SU-DHL-6 (cell line): ENCODE measurements at regions not wholly inside any gene's neighbourhood (a gene's known extent, or its start where the extent isn't known, plus 50 kb on each side); places are given as distances from the start of the nearest gene placed in this dataset.

Source experiments
- H2AFZ ChIP-seq: fragments of 200-600 bp; sonication (generic); 2 replicates; pipeline ENCODE4 v1.6.1; 2014; ENCODE audit warnings: low read depth, mild to moderate bottlenecking, moderate library complexity, mixed read lengths, antibody characterized with exemption, low read length; ENCODE audit not compliant: severe bottlenecking
- H3F3A ChIP-seq: fragments of 200-600 bp; shearing (Covaris generic); 2 replicates; pipeline ENCODE4 v1.6.0; 2016; ENCODE audit warnings: antibody characterized with exemption, mild to moderate bottlenecking; ENCODE audit not compliant: insufficient read depth
- H3K27ac ChIP-seq: fragments of 200-600 bp; sonication (generic); 2 replicates; pipeline ENCODE4 v1.5.1; 2016; ENCODE audit warnings: low read depth, mild to moderate bottlenecking, low read length, moderate library complexity, mixed read lengths
- H3K27me3 ChIP-seq: fragments of 200-600 bp; sonication (generic), shearing (Covaris generic); 2 replicates; pipeline ENCODE4 v1.6.0; 2014; ENCODE audit warnings: mild to moderate bottlenecking, low read length
- H3K36me3 ChIP-seq: fragments of 200-600 bp; sonication (generic); 2 replicates; pipeline ENCODE4 v1.6.1; 2014; ENCODE audit warnings: mild to moderate bottlenecking, low read length, mixed read lengths
- H3K4me2 ChIP-seq: fragments of 300-600, 200-600 bp; shearing (Covaris generic), sonication (generic); 2 replicates; pipeline ENCODE4 v1.6.0; 2014; ENCODE audit warnings: low read length, low read depth, mild to moderate bottlenecking; ENCODE audit not compliant: poor library complexity, severe bottlenecking
- H3K4me3 ChIP-seq: fragments of 200-600 bp; sonication (generic); 2 replicates; pipeline ENCODE4 v1.5.1; 2014; ENCODE audit warnings: antibody characterized with exemption, low read length, mild to moderate bottlenecking, mixed read lengths; ENCODE audit not compliant: insufficient read depth, poor library complexity, severe bottlenecking
- H3K79me2 ChIP-seq: fragments of 200-600 bp; sonication (generic); 2 replicates; pipeline ENCODE4 v1.6.1; 2014; ENCODE audit warnings: mild to moderate bottlenecking, low read length, moderate library complexity; ENCODE audit not compliant: insufficient read depth
- H3K9ac ChIP-seq: fragments of 200-600 bp; sonication (generic); 2 replicates; pipeline ENCODE4 v1.7.0; 2014; ENCODE audit warnings: mild to moderate bottlenecking, low read length
- H3K9me2 ChIP-seq: fragments of 200-600 bp; sonication (generic); replicated peaks from 2 replicates; pipeline ENCODE4 v1.6.1; 2014; ENCODE audit warnings: low read length; ENCODE audit not compliant: insufficient read depth
- H3K9me3 ChIP-seq: fragments of 200-600 bp; sonication (generic); 2 replicates; pipeline ENCODE4 v1.6.1; 2014; ENCODE audit warnings: low read length, mixed read lengths; ENCODE audit not compliant: insufficient read depth
- H4K20me1 ChIP-seq: fragments of 200-600 bp; sonication (generic); 2 replicates; pipeline ENCODE4 v1.6.1; 2014; ENCODE audit warnings: low read depth, mild to moderate bottlenecking, antibody characterized with exemption, low read length, moderate library complexity, mixed read lengths
- EZH2phosphoT487 ChIP-seq: fragments of 200-600 bp; sonication (generic), shearing (Covaris generic); conservative IDR thresholded peaks from 2 replicates; pipeline ENCODE4 v1.6.1; 2018; ENCODE audit warnings: mild to moderate bottlenecking, antibody characterized with exemption, low read length, moderate library complexity, mixed read lengths
- TF ChIP-seq, protein P1 (sequence below): fragments of 200-600 bp; sonication (generic); IDR thresholded peaks from one replicate; pipeline ENCODE4 v1.5.1; 2017; ENCODE audit warnings: antibody characterized with exemption, mild to moderate bottlenecking, low read length, moderate library complexity; ENCODE audit not compliant: insufficient read depth, poor library complexity, severe bottlenecking

DNA sequence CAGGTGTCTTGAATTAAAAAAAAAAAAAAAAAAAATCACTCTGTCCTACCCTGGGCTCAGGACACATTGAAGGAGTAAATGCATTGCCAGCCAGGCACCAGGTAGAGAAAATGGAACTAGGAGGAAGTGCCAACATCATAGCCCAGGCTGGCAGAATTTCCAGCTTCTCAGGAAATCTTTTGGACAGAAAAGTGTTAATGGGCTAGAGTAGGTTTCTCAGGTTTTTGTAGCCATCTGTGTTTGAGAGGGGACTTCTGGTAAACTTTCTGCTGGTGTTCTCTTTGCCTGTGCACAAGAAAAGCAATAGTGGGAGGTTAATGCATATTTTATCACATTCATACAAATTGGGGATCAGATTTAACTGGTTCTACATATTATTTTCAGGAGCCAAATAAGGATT, 678.3 kb upstream of the NRSN1 start:
- TF ChIP-seq EZH2phosphoT487 = no peak
- TF ChIP-seq, protein P1, sequence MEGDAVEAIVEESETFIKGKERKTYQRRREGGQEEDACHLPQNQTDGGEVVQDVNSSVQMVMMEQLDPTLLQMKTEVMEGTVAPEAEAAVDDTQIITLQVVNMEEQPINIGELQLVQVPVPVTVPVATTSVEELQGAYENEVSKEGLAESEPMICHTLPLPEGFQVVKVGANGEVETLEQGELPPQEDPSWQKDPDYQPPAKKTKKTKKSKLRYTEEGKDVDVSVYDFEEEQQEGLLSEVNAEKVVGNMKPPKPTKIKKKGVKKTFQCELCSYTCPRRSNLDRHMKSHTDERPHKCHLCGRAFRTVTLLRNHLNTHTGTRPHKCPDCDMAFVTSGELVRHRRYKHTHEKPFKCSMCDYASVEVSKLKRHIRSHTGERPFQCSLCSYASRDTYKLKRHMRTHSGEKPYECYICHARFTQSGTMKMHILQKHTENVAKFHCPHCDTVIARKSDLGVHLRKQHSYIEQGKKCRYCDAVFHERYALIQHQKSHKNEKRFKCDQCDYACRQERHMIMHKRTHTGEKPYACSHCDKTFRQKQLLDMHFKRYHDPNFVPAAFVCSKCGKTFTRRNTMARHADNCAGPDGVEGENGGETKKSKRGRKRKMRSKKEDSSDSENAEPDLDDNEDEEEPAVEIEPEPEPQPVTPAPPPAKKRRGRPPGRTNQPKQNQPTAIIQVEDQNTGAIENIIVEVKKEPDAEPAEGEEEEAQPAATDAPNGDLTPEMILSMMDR = no peak
- no peaks in the 10 kb centered on the region for H3K9me3 ChIP-seq
- H3K36me3 ChIP-seq = no peaks in the 10 kb centered on the region
- H3K4me3 ChIP-seq = no peak overlapping the region
- no peak overlapping the region for H3K4me2 ChIP-seq
- H3F3A ChIP-seq = no peaks in the 10 kb centered on the region
- no peaks in the 10 kb centered on the region for H3K9me2 ChIP-seq
- H2AFZ ChIP-seq = no peak overlapping the region
- no peaks in the 10 kb centered on the region for H3K27me3 ChIP-seq
- H3K79me2 ChIP-seq = no peaks in the 10 kb centered on the region
- no peak overlapping the region for H3K9ac ChIP-seq
- no peaks in the 10 kb centered on the region for H4K20me1 ChIP-seq
- H3K27ac ChIP-seq = no peak overlapping the region

DNA sequence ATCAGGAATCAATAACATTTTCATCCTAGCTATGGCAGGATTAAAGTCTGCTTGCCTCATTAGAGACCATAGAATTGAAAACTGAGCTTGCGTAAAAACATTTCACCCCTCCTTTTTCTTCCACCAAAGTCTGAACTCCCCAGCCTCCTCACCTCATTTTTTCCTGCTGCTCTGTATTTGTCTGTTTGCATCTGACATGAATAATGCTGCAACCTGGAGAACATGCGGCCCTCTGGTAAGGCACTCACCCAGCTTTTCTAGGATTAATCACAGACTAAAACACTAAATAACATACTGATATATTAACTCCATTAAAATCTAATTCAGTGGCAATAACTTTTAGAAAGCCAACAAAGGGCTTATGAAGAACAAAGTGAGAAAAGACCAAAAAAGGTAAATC, 677.7 kb upstream of the NRSN1 start:
- Histone ChIP-seq H3K4me2 (no peak overlapping the region), H3K79me2 (no peaks in the 10 kb centered on the region), H3F3A (no peaks in the 10 kb centered on the region), H3K9ac (no peak overlapping the region), H4K20me1 (no peaks in the 10 kb centered on the region), H3K27me3 (no peaks in the 10 kb centered on the region), H3K4me3 (no peak overlapping the region), H3K27ac (no peak overlapping the region), H2AFZ (no peak overlapping the region), H3K36me3 (no peaks in the 10 kb centered on the region), H3K9me2 (no peaks in the 10 kb centered on the region), H3K9me3 (no peaks in the 10 kb centered on the region)
- no peak for TF ChIP-seq EZH2phosphoT487
- TF ChIP-seq, protein P1 = no peak

DNA sequence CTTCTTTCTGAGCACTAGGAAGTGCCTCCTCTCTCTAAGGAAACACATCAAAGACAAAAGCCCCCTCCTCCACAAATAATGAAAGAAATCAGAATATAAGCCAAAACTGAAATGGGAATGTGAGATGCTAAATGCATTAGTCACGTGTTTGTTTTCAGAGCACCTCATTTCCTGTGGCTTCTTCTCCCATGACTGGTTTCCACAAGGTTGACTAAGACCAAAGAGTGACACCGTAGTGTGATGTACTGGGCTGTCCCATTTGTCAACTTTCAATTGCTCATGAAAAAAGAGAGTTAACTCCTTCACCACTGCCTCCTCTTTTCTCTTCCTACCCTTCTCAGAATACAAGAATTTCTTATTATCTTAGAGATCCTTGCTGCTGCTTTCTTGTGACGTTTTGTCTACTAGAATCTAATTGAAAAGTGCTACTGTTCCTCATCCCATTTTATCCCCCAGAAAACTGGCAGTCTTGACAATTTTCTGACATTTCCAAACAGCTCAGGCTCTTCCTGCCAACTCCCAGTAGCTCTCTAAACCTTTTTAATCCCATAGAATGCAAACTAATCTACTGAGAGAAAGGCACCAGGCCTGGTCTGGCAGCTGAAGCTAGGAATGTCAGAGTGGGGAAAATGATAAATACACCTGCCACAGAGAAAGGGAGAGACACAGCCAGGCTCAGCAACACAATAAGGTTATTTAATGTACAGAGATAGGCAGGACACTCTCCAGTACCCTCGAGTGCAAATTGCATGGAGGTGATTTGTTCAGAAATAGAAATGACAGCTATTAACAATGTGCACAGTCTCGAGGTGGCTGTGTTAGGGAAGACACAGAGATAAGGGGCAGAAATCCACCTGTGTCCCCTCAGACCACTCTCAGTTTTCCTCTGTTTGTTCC, 671.7 kb upstream of the NRSN1 start:
- no peaks in the 10 kb centered on the region for H3K9me3 ChIP-seq
- no peaks in the 10 kb centered on the region for H4K20me1 ChIP-seq
- no peak overlapping the region for H3K27ac ChIP-seq
- H2AFZ ChIP-seq = no peak overlapping the region
- no peaks in the 10 kb centered on the region for H3K9me2 ChIP-seq
- no peak overlapping the region for H3K9ac ChIP-seq
- no peak overlapping the region for H3K4me3 ChIP-seq
- H3K4me2 ChIP-seq = no peak overlapping the region
- no peaks in the 10 kb centered on the region for H3K27me3 ChIP-seq
- H3F3A ChIP-seq = no peaks in the 10 kb centered on the region
- no peak for TF ChIP-seq EZH2phosphoT487
- TF ChIP-seq, protein P1 = no peak
- no peaks in the 10 kb centered on the region for H3K36me3 ChIP-seq
- H3K79me2 ChIP-seq = no peaks in the 10 kb centered on the region
